HK-2 (cell line): ENCODE measurements at regions not wholly inside any gene's neighbourhood (a gene's known extent, or its start where the extent isn't known, plus 50 kb on each side); places are given as distances from the start of the nearest gene placed in this dataset.
"Not testable (repeated sequence)": the region's sequence is repeated elsewhere in the genome, so short reads cannot be mapped to it uniquely, and the experiment has no call there.

Experiments used
- DNase-seq: peaks from one replicate; pipeline ENCODE4 v3.0.0-alpha.2; 2018; ENCODE audit not compliant: unreplicated experiment

DNA sequence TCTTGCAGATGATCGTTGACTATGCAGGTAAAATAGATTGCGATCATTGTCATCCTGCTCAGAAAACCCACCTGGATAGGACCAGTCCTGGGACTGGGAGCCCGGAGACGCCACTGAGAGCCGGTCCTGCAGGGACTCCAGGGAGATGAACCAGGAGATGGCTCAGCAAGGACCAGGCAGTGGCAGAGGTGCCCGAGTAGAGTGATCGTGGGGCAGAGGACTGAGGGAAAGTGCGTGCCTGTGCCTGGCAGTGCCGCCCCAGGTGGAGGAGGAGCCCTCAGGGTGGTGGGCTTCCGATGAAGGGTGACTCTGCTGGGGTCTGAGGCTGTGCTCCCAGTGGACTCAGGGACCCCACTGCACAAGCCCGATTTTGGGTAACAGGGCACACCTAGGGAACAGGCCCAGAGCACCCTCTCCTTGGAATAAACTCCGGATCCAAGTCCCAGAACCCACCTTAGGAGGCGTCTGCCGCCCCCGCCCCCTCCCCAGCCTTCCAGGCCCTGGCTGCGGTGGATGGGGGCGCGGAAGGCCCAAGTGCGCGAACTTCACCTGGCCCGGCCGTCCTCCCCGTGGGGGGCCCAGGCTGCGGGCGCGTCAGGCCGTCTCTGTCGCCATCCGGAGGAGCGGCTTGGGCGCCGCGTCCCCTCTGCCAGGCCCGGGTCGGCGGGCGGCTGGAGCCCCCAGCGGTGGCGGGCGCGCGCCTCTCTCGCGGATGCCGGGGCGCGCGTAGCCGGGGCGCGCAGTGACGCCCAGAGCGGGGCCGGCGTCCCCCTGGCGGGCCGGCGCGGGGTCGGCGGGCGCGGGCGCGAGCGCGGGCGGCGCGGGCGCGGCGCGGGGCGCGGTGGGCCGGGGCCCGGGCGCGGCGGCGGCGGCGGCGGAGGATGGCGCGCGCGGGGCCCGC lies 1338.8 kb downstream of the BRD1 start:
- DNase-seq, result no peak

- DNase-seq, result no peak
These were observed 1339.5 kb downstream of the BRD1 start for GRCh38 chr22:48488149-48488551.

- no peak for DNase-seq
These were observed 1341.1 kb downstream of the BRD1 start for GRCh38 chr22:48486558-48486957.

DNA sequence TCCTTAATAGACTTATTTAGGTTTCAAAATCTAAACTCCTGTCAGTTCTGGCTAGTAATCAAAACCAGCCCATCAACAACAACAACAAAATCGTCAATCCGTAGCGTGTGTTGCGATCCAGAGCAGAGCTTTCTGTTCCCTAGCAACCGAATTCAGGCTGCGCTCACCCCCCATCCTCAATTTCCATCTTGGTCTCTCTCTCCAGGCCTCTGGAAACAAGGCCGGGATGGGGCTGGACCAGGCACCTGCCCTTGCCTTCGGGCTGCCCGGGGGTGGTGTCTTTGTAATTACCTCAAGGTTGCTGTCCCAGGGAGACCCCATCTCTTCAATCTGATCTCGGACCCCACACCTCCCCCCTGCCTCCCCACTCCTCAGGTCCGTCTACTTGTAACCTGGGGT lies 1341.5 kb downstream of the BRD1 start:
- no peak for DNase-seq

- DNase-seq, result no peak
These were observed 1342.2 kb downstream of the BRD1 start for GRCh38 chr22:48485149-48486133.

GRCh38 chr22:48483764-48484528 lies 1343.7 kb downstream of the BRD1 start:
- no peak for DNase-seq

- no peak for DNase-seq
These were observed 1344.9 kb downstream of the BRD1 start for GRCh38 chr22:48482771-48483170.

- not testable (repeated sequence) for DNase-seq
These were observed 1345.5 kb downstream of the BRD1 start for GRCh38 chr22:48482198-48482597.

DNA sequence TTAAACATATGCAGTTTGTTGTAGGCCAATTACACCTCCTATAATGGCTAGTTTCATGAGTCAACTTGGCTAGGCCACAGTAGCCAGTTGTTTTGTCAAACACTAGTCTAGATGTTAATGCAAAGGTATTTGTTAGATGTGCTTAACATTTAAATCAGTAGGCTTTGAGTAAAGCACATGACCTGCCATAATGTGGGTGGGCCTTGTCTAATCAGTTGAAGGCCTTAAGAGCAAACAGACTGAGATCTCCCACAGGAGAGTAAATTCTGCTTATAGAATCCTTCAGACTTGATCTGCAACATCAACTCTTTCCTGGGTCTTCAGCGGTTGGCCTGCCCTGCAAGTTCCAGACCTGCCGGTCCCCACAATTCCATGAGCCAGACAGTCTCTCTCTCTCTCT lies 1345.9 kb downstream of the BRD1 start:
- no peak for DNase-seq

DNA sequence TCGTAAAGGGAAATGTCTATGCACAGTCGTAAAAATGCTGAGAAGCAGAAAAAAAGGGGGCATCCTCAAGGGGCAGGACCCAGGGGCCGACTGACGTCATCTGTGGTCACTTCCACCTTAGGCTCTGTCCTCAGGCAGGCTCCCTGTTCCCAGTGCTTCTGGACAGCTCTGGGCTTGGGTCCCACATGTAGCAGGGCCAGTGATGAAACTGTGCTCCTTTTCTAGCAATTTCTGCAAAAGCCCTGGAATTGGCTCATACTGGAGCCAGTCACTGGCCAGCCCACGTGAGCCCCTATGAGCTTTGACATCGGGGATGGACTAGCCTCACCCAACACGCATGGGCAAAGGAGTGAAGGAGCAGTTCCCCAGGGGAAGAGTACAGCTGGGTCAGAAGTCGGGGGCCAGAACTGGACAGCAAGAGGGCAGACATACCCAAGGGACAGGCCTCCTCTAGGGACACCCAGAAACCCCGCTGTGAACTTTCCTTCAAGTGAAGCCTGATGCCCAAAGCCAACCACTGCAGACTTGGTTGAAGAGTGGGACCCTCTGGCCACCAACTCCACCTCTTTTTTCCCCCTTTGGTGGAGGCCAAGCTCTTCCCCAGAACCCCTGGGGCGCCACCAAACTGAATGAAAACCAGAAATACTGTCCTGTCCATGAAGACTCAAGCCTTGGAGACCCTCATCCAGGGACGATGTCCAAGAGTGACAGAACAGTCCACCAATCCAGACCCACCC lies 1349.0 kb downstream of the BRD1 start:
- no peak for DNase-seq

DNA sequence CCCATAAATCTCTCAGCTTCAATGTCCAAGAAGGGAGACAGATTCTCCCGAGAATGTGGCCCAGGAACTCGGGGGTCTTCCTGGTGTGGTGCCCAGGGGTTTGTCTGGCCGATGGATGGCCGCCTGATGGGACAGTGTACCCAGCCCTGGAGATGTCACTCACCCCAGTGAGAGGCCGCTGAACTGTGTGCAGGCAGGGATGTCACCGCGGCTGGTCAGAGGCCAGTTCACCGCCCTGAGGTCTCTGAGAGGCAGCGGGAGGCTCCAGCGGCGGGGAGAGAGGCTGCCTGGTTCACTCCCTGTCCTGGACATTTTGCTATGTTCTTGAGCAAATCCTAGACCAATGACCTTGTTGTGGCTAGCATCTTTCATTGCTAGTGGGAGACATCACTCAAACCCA lies 1349.5 kb downstream of the BRD1 start:
- DNase-seq, result no peak

DNA sequence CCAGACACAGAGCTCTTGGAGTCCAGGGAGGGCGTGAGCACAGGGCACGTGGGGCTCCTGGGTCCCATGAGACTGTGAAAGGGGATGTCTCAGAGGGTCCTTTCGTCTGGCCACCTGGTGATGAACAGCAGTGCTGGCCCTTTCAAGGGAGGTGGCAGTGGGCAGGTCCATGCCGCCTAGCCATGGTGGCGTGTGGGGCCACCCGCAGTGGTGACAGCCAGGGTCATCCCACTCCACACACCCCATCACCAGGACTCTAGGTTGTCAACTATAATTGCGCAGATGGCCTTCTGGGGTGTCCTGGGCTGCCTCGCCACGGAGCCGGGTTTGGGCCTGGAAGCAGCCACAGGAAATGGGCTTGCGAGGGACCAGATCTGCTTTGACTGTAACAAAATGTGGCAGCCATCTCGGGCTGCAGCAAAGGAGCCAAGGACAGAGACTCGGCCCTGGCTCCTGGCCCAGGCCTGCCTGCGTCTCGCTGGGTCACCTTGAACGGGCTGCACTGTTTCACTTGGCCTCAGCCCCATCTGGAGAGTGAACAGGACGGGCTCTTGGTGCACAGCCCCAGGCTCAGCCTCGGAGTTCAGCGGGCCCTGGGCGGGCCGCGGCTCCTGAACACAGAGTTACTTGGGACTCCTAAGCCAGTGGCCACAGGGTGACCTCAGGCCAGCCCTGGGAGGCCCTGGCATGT lies 1350.5 kb downstream of the BRD1 start:
- no peak for DNase-seq

GRCh38 chr22:48476577-48476976 lies 1351.1 kb downstream of the BRD1 start:
- no peak for DNase-seq

GRCh38 chr22:48475661-48476345 lies 1351.9 kb downstream of the BRD1 start:
- DNase-seq, result no peak

- no peak for DNase-seq
These were observed 1352.8 kb downstream of the BRD1 start for GRCh38 chr22:48474881-48475280.

DNA sequence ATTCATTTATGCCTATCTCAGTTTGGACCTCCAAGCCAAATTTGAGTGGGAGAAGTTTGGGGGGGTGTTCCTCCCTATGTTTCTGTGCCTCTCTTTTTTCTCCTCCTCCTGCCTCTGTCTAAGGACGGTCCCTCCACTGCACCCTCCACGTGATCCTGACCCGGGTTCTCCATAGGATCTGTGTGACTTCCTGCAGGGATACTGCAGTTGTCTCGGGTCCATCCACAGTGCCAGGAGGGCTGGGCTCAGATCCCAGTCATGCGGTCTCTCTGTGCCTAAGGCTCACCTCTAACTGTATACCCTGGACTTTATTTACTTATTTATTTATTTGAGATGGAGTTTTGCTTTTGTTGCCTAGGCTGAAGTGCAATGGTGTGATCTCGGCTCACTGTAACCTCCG lies 1354.5 kb downstream of the BRD1 start:
- DNase-seq, result no peak

- DNase-seq, result no peak
These were observed 1363.4 kb downstream of the BRD1 start for GRCh38 chr22:48464246-48464645.

GRCh38 chr22:48459859-48460823 lies 1367.5 kb downstream of the BRD1 start:
- DNase-seq, result no peak

GRCh38 chr22:48459259-48459658 lies 1368.4 kb downstream of the BRD1 start:
- no peak for DNase-seq
